Esophagus squamous epithelium (tissue), 4 donors: ENCODE measurements at regions not wholly inside any gene's neighbourhood (a gene's known extent, or its start where the extent isn't known, plus 50 kb on each side); places are given as distances from the start of the nearest gene placed in this dataset.

ENCODE experiments used
- POLR2A ChIP-seq, 4 donors: fragments of 450-650 bp; IDR thresholded peaks; one replicate each; pipeline ENCODE4 v1.6.1; 2017; ENCODE audit warnings: antibody characterized with exemption in 4 of 4, mild to moderate bottlenecking in 4 of 4, moderate library complexity in 3 of 4
- TF ChIP-seq, protein P1 (sequence below), 6 experiments: fragments of 450-650 bp in 4 of 6; fragments of 200-600 bp in 2 of 6; sonication (generic) in 2 of 6; IDR thresholded peaks; one replicate each; pipeline ENCODE4 v1.5.1; 2016 to 2019; ENCODE audit warnings: antibody characterized with exemption in 6 of 6, mild to moderate bottlenecking in 4 of 6, moderate library complexity in 4 of 6

DNA sequence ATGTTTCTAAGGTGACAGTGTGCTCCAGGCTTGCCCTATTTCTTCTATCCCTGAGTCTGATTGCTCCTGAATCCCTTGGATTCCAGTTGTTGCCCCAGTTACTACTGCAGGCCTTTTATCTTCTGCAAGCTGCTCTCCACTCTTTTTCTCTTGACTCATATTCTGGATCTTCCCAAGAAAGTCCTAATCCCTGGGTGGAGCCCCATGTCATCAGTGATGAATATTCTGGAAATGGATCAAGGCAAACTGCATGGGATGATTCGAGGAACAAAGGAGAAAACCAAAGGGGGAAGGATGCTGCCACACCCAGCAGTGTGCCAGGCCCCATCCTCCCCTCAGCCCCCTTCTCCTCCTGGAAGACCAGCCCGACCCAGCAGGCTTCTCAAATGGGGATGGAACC lies 63.3 kb upstream of the ATP2B4 start:
- TF ChIP-seq, protein P1, sequence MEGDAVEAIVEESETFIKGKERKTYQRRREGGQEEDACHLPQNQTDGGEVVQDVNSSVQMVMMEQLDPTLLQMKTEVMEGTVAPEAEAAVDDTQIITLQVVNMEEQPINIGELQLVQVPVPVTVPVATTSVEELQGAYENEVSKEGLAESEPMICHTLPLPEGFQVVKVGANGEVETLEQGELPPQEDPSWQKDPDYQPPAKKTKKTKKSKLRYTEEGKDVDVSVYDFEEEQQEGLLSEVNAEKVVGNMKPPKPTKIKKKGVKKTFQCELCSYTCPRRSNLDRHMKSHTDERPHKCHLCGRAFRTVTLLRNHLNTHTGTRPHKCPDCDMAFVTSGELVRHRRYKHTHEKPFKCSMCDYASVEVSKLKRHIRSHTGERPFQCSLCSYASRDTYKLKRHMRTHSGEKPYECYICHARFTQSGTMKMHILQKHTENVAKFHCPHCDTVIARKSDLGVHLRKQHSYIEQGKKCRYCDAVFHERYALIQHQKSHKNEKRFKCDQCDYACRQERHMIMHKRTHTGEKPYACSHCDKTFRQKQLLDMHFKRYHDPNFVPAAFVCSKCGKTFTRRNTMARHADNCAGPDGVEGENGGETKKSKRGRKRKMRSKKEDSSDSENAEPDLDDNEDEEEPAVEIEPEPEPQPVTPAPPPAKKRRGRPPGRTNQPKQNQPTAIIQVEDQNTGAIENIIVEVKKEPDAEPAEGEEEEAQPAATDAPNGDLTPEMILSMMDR (IDR thresholded peaks at IDR 0.05) = no peak
- TF ChIP-seq POLR2A (IDR thresholded peaks at IDR 0.05) = no peak
